Activated CD4-positive, alpha-beta memory T cell treated with anti-CD3 and anti-CD28 coated beads, Interleukin-2, amount 10 ng/mL, durations not matched to agents 7 days and 5 days (primary cell): ENCODE measurements at regions not wholly inside any gene's neighbourhood (a gene's known extent, or its start where the extent isn't known, plus 50 kb on each side); places are given as distances from the start of the nearest gene placed in this dataset.
A peak's percentile ranks its signal among the peaks of the same experiment; 100 is the strongest.
"Not testable (repeated sequence)": the region's sequence is repeated elsewhere in the genome, so short reads cannot be mapped to it uniquely, and the experiment has no call there.

ENCODE experiments used
- CTCF ChIA-PET: fragments of 350-600 bp; sonication (Branson Sonifier 250); formaldehyde crosslinking; loops from one replicate; lab custom pipeline; 2021; ENCODE audit warnings: antibody characterized with exemption, inconsistent platforms; lab: Charles Lee
- POLR2A ChIA-PET: fragments of 350-600 bp; sonication (Branson Sonifier 250); formaldehyde crosslinking; loops from one replicate; lab custom pipeline; 2021; ENCODE audit warnings: antibody characterized with exemption; lab: Charles Lee
- DNase-seq: peaks from one replicate; pipeline ENCODE4 v3.0.0-alpha.2; 2020
- H3K27ac Mint-ChIP-seq: one replicate; pipeline ENCODE4 v1.8.0; 2021; ENCODE audit warnings: mild to moderate bottlenecking, mixed read lengths
- H3K27me3 Mint-ChIP-seq: one replicate; pipeline ENCODE4 v1.8.0; 2021; ENCODE audit warnings: mixed read lengths
- H3K36me3 Mint-ChIP-seq: one replicate; pipeline ENCODE4 v1.8.0; 2021; ENCODE audit warnings: low read depth, mixed read lengths
- H3K4me1 Mint-ChIP-seq: one replicate; pipeline ENCODE4 v1.8.0; 2021; ENCODE audit warnings: mixed read lengths
- H3K4me3 Mint-ChIP-seq: one replicate; pipeline ENCODE4 v1.8.0; 2021; ENCODE audit warnings: mild to moderate bottlenecking, mixed read lengths
- H3K9me3 Mint-ChIP-seq: one replicate; pipeline ENCODE4 v1.8.0; 2021; ENCODE audit warnings: mixed read lengths

GRCh38 chr10:4162571-4163286 lies 377.7 kb upstream of the KLF6 start:
- H3K4me1 Mint-ChIP-seq: no peaks in the 10 kb centered on the region
- H3K27ac Mint-ChIP-seq: no peak overlapping the region
- H3K27me3 Mint-ChIP-seq: no peaks in the 10 kb centered on the region
- peaks cover 3% of the 10 kb centered on the region for H3K9me3 Mint-ChIP-seq
- no peak overlapping the region for H3K4me3 Mint-ChIP-seq
- peaks cover 5% of the 10 kb centered on the region for H3K36me3 Mint-ChIP-seq
- ChIA-PET POLR2A (no interaction called here), CTCF (no interaction called here)
- no peak for DNase-seq

- Mint-ChIP-seq H3K9me3 (no peaks in the 10 kb centered on the region), H3K27ac (no peak overlapping the region), H3K4me1 (peaks cover 2% of the 10 kb centered on the region), H3K36me3 (peaks cover 3% of the 10 kb centered on the region), H3K4me3 (no peak overlapping the region), H3K27me3 (no peaks in the 10 kb centered on the region)
- ChIA-PET CTCF (no interaction called here), POLR2A (no interaction called here)
- no peak for DNase-seq
These were observed 374.2 kb upstream of the KLF6 start for GRCh38 chr10:4159173-4159572.

- Mint-ChIP-seq H3K27me3 (no peaks in the 10 kb centered on the region), H3K36me3 (no peaks in the 10 kb centered on the region), H3K4me1 (peaks cover 5% of the 10 kb centered on the region), H3K27ac (no peak overlapping the region), H3K9me3 (peaks cover 2% of the 10 kb centered on the region), H3K4me3 (no peak overlapping the region)
- POLR2A ChIA-PET: no interaction called here
- no peak for DNase-seq
- CTCF ChIA-PET: no interaction called here
These were observed 369.2 kb upstream of the KLF6 start for GRCh38 chr10:4154191-4154715.

GRCh38 chr10:4151466-4151865 lies 366.5 kb upstream of the KLF6 start:
- no peaks in the 10 kb centered on the region for H3K27me3 Mint-ChIP-seq
- H3K9me3 Mint-ChIP-seq: peaks cover 2% of the 10 kb centered on the region
- no peak overlapping the region for H3K4me3 Mint-ChIP-seq
- peaks cover 5% of the 10 kb centered on the region for H3K4me1 Mint-ChIP-seq
- no peak overlapping the region for H3K27ac Mint-ChIP-seq
- CTCF ChIA-PET: no interaction called here
- H3K36me3 Mint-ChIP-seq: no peaks in the 10 kb centered on the region
- POLR2A ChIA-PET: no interaction called here
- no peak for DNase-seq

- POLR2A ChIA-PET: no interaction called here
- no peak overlapping the region for H3K4me3 Mint-ChIP-seq
These were observed 365.7 kb upstream of the KLF6 start for GRCh38 chr10:4150676-4151075.

GRCh38 chr10:4149460-4149859 lies 364.5 kb upstream of the KLF6 start:
- POLR2A ChIA-PET, DNase-seq, H3K27ac Mint-ChIP-seq, H3K4me3 Mint-ChIP-seq, H3K36me3 Mint-ChIP-seq, H3K4me1 Mint-ChIP-seq, CTCF ChIA-PET, H3K27me3 Mint-ChIP-seq: not testable (repeated sequence)
- H3K9me3 Mint-ChIP-seq: peaks cover 12% of the 10 kb centered on the region

More at GRCh38 chr10:4150676-4151075, 365.7 kb upstream of the KLF6 start:
- DNase-seq: no peak
- peaks cover 7% of the 10 kb centered on the region for H3K9me3 Mint-ChIP-seq
- H3K4me1 Mint-ChIP-seq: peaks cover 5% of the 10 kb centered on the region
- no peak overlapping the region for H3K27ac Mint-ChIP-seq
- CTCF ChIA-PET: no interaction called here
- H3K27me3 Mint-ChIP-seq: no peaks in the 10 kb centered on the region
- H3K36me3 Mint-ChIP-seq: peaks cover 6% of the 10 kb centered on the region

GRCh38 chr10:4147245-4147644 lies 362.2 kb upstream of the KLF6 start:
- ChIA-PET CTCF (interaction anchor here (1.2 kb wide), 1 partner anchor 8 kb away, joined by 3 read pairs; no protein-coding TSS in a partner anchor), POLR2A (no interaction called here)
- DNase-seq: no peak
- Mint-ChIP-seq H3K36me3 (peaks cover 10% of the 10 kb centered on the region), H3K9me3 (peaks cover 17% of the 10 kb centered on the region), H3K4me3 (no peak overlapping the region), H3K27me3 (no peaks in the 10 kb centered on the region), H3K4me1 (no peaks in the 10 kb centered on the region), H3K27ac (no peak overlapping the region)

GRCh38 chr10:4144817-4145216 lies 359.8 kb upstream of the KLF6 start:
- H3K36me3 Mint-ChIP-seq: peaks cover 20% of the 10 kb centered on the region
- no peak for DNase-seq
- POLR2A ChIA-PET: no interaction called here
- H3K9me3 Mint-ChIP-seq: peaks cover 37% of the 10 kb centered on the region
- H3K4me3 Mint-ChIP-seq: no peak overlapping the region
- no peaks in the 10 kb centered on the region for H3K27me3 Mint-ChIP-seq
- H3K27ac Mint-ChIP-seq: no peak overlapping the region
- CTCF ChIA-PET: no interaction called here
- H3K4me1 Mint-ChIP-seq: no peaks in the 10 kb centered on the region

GRCh38 chr10:4141471-4141870 lies 356.5 kb upstream of the KLF6 start:
- Mint-ChIP-seq H3K4me1 (peaks cover 4% of the 10 kb centered on the region), H3K36me3 (peaks cover 25% of the 10 kb centered on the region), H3K27me3 (no peaks in the 10 kb centered on the region), H3K27ac (no peak overlapping the region), H3K4me3 (no peak overlapping the region), H3K9me3 (peaks cover 47% of the 10 kb centered on the region)
- ChIA-PET POLR2A (no interaction called here), CTCF (no interaction called here)
- DNase-seq: no peak

GRCh38 chr10:4138146-4138721 lies 353.2 kb upstream of the KLF6 start:
- DNase-seq: no peak
- POLR2A ChIA-PET: no interaction called here
- H3K4me3 Mint-ChIP-seq: no peak overlapping the region
- no peaks in the 10 kb centered on the region for H3K27me3 Mint-ChIP-seq
- peaks cover 26% of the 10 kb centered on the region for H3K4me1 Mint-ChIP-seq
- no peak overlapping the region for H3K27ac Mint-ChIP-seq
- peaks cover 49% of the 10 kb centered on the region for H3K9me3 Mint-ChIP-seq
- CTCF ChIA-PET: no interaction called here
- peaks cover 32% of the 10 kb centered on the region for H3K36me3 Mint-ChIP-seq

GRCh38 chr10:4137299-4137698 lies 352.3 kb upstream of the KLF6 start:
- DNase-seq: no peak
- Mint-ChIP-seq H3K4me1 (peaks cover 26% of the 10 kb centered on the region), H3K4me3 (no peak overlapping the region), H3K27me3 (no peaks in the 10 kb centered on the region), H3K36me3 (peaks cover 28% of the 10 kb centered on the region), H3K27ac (no peak overlapping the region), H3K9me3 (peaks cover 44% of the 10 kb centered on the region)
- POLR2A ChIA-PET: no interaction called here
- CTCF ChIA-PET: no interaction called here

GRCh38 chr10:4136121-4136520 lies 351.1 kb upstream of the KLF6 start:
- Mint-ChIP-seq H3K4me3 (no peak overlapping the region), H3K27me3 (no peaks in the 10 kb centered on the region), H3K4me1 (peaks cover 26% of the 10 kb centered on the region), H3K9me3 (peaks cover 34% of the 10 kb centered on the region), H3K27ac (peak overlapping the region; percentile 3), H3K36me3 (peaks cover 25% of the 10 kb centered on the region)
- no peak for DNase-seq
- ChIA-PET POLR2A (interaction anchor here (3.7 kb wide), 1 partner anchor 351 kb away, joined by 19 read pairs; the partner anchor contains the start of gene KLF6), CTCF (no interaction called here)

- POLR2A ChIA-PET: interaction anchor here (0.7 to 6.3 kb wide), 10 partner anchors 11 to 357 kb away, joined by 3 to 125 read pairs (median 12); partner anchors contain the start of gene KLF6
- H3K27me3 Mint-ChIP-seq: no peaks in the 10 kb centered on the region
- H3K36me3 Mint-ChIP-seq: peaks cover 35% of the 10 kb centered on the region
- no peak overlapping the region for H3K27ac Mint-ChIP-seq
- DNase-seq: no peak
- peaks cover 40% of the 10 kb centered on the region for H3K4me1 Mint-ChIP-seq
- peaks cover 25% of the 10 kb centered on the region for H3K9me3 Mint-ChIP-seq
- CTCF ChIA-PET: interaction anchor here (0.6 to 0.7 kb wide), 2 partner anchors 347 to 738 kb away, joined by 4 read pairs; no protein-coding TSS in a partner anchor
- H3K4me3 Mint-ChIP-seq: no peak overlapping the region
These were observed 347.2 kb upstream of the KLF6 start for GRCh38 chr10:4132216-4132556.
